GM23248 (cell line): ENCODE measurements at regions not wholly inside any gene's neighbourhood (a gene's known extent, or its start where the extent isn't known, plus 50 kb on each side); places are given as distances from the start of the nearest gene placed in this dataset.

ENCODE experiments used
- EZH2 ChIP-seq: fragments of 200-600 bp; sonication (generic); IDR thresholded peaks from 2 replicates; pipeline ENCODE4 v1.6.1; 2018; ENCODE audit warnings: antibody characterized with exemption, mild to moderate bottlenecking; ENCODE audit not compliant: insufficient read depth, poor library complexity, severe bottlenecking
- EZH2phosphoT487 ChIP-seq: fragments of 200-600 bp; sonication (generic); IDR thresholded peaks from 2 replicates; pipeline ENCODE4 v1.6.1; 2018; ENCODE audit warnings: antibody characterized with exemption, moderate library complexity, mild to moderate bottlenecking, low read depth; ENCODE audit not compliant: insufficient read depth

DNA sequence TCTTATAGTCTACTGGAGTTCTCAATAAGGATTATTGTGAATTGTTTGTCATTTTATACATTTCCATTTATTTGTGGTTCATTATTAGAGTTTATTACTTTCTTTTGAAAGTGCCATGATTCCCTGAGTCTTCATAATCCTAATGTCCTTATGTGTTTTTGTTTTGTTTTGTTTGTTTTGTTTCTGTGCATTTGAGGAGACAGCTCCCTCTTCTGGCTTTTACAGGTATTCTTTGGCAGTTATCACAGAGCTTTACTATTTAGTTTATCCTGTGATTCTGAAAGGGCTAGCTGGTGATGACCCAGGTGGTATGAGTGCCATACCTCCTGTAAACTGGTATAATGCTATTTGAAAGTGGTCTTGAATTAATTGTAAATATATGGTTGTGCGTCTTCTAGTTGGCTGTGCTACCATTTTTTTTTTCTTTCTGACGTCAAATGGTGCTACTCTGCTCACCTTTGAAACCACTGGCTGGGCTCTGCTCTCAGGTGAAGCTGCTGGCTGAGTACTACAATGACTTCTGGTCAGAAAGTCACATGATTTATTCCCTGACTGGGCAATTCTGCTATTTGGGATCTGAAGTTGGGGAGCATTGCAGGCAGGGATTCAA, 751.2 kb downstream of the JRKL start:
- TF ChIP-seq EZH2: no peak
- TF ChIP-seq EZH2phosphoT487: no peak
